HG02870 (cell line): ENCODE measurements at regions not wholly inside any gene's neighbourhood (a gene's known extent, or its start where the extent isn't known, plus 50 kb on each side); places are given as distances from the start of the nearest gene placed in this dataset.
"Not testable (repeated sequence)": the region's sequence is repeated elsewhere in the genome, so short reads cannot be mapped to it uniquely, and the experiment has no call there.

Experiments used
- ATAC-seq: cut with Tn5 transposase; IDR thresholded peaks from one replicate; pipeline ENCODE4 v1.9.1; 2021; ENCODE audit warnings: mild to moderate bottlenecking, moderate library complexity; ENCODE audit not compliant: unreplicated experiment

GRCh38 chr12:100083308-100083707 lies 59.4 kb downstream of the BLTP3B start:
- ATAC-seq, result no peak

GRCh38 chr12:100078777-100079176 lies 63.9 kb downstream of the BLTP3B start:
- ATAC-seq, result not testable (repeated sequence)

- ATAC-seq, result no peak
These were observed 65.3 kb downstream of the BLTP3B start for GRCh38 chr12:100077367-100077766.

- ATAC-seq, result no peak
These were observed 67.1 kb downstream of the BLTP3B start for GRCh38 chr12:100075598-100075997.

- no peak for ATAC-seq
These were observed 72.9 kb downstream of the BLTP3B start for GRCh38 chr12:100069795-100070194.

- ATAC-seq, result no peak
These were observed 74.4 kb downstream of the BLTP3B start for GRCh38 chr12:100068305-100068704.

GRCh38 chr12:100061814-100062213 lies 77.1 kb upstream of the ANKS1B start:
- ATAC-seq, result no peak

GRCh38 chr12:100058482-100059029 lies 73.8 kb upstream of the ANKS1B start:
- ATAC-seq, result peak; percentile 75

GRCh38 chr12:100046202-100046601 lies 61.5 kb upstream of the ANKS1B start:
- not testable (repeated sequence) for ATAC-seq

- no peak for ATAC-seq
These were observed 59.5 kb upstream of the ANKS1B start for GRCh38 chr12:100044266-100044665.

- ATAC-seq, result no peak
These were observed 58.9 kb upstream of the ANKS1B start for GRCh38 chr12:100043631-100044030.
